NOMO-1 treated with DMSO at 0.1 percent for 48 hours (cell line): ENCODE measurements at regions not wholly inside any gene's neighbourhood (a gene's known extent, or its start where the extent isn't known, plus 50 kb on each side); places are given as distances from the start of the nearest gene placed in this dataset.

Experiments
- DNase-seq: peaks from one replicate; lab custom pipeline; 2025; ENCODE audit not compliant: unreplicated experiment; lab: John Stamatoyannopoulos, UW

DNA sequence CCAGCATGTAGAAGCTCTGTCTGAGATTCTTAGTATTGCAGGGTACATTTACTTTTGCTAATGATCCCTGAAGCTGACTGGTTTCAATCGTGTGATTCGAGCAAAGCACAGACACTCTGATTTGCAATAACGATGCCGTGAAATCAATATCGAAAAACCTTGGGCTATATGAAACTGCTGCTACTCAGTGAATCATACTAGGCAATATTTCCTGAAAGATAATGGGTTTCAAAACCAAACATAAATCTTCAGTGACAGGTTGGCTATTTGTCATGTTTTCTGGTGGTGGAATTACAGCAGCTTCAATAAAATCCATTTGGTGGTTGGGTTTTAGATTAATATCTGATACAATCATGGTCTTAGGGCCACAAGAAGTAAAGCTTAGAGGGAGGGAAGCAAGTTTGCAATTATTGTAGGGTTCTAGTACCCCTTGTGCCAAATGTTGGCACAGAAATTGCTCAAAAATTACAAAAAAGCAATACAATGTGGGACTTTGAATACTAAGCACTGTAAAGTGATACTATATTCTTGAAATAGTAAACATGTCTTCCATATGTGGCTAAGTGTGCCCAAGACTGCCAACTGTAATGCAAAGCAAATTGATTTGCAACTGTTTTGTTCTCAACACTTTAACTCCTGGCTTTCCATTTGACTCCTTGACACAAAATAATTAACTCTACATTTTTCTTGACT is 112.4 kb upstream of the JAZF1 start:
- DNase-seq: peak; percentile 81

DNA sequence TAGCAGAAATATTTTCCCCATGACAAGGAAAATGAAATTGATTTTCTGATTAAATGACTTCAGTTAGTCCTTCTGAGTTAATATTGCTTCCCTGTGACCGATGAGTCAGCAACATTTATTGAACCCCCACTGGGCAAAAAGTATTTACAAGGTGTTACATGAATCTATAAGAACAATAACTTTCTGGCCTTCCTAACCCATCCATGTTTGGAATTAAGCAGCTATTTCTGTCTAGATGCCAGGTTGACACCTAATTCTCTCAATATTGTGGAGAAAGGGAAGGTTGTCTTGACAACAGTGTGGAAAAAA is 112.9 kb upstream of the JAZF1 start:
- DNase-seq: no peak

DNA sequence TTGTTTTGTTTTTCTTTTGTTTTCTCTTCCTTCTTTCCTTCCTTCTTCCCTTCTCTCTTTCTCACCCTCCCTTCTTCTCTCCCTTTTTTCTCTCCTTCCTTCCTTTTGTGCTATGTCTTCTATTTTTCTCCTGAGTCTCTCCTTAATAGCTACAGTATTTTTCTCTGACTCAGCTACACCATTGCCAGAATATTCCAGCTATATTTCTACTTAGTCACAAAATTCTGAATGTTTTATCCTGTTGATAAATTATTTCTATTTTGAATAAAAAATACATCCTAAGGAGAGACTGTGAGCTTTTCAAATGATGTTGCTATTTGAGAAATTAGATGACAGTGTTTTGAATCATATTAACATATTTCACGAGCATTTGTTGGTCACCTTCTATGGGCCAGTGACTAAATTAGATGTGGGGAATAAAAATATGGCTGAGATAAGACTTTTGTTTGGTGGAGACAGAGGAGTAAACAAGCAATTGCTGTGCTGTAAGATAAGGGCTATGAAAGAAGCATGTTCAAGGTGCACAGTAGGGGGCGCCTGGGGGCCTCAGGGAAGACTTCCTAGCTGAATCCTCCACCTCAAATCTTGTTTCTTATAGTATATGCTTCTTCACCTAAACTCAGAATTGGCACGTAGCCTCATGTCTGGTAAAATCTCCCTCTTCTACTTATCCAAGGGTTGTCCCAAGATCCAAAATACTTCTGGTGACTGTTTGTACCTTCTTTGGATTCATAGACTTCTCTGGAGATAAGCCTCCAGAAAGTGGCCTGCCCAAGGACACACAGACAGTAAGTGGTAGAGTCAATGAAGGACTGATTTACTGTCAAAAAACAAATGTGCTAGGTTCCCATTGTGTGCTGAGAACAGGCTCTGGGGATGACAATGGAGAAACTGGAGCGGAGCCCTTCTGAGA is 115.5 kb upstream of the CREB5 start:
- DNase-seq: peak; percentile 5

DNA sequence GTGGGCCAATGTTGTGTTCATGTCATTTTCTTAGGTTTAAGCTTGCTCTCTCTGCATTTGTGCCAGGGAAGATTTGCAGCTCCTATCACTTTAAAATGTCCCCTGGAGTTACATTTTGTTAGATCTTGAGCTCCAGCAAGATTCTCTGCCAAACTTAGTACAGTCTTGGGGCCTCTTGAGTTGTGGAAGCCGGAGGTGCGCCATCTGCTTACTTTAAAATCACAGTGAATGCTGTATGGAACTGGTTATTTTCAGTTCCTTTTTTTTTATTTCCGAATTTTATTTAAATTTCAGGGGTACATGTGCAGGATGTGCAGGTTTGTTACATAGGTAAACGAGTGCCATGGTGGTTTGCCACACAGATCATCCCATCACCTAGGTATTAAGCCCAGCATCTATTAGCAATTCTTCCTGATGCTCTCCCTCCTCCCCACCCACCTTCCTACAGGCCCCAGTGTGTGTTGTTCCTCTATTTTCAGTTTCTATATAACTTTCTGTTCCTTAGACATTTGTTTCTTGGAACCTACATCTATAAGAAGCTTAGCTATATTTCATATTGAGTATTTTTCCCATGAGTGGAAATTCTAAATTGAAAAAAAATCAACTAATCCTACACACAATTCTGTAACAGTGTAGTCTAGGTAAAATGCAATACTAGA is 114.4 kb upstream of the CREB5 start:
- DNase-seq: peak; percentile 74

DNA sequence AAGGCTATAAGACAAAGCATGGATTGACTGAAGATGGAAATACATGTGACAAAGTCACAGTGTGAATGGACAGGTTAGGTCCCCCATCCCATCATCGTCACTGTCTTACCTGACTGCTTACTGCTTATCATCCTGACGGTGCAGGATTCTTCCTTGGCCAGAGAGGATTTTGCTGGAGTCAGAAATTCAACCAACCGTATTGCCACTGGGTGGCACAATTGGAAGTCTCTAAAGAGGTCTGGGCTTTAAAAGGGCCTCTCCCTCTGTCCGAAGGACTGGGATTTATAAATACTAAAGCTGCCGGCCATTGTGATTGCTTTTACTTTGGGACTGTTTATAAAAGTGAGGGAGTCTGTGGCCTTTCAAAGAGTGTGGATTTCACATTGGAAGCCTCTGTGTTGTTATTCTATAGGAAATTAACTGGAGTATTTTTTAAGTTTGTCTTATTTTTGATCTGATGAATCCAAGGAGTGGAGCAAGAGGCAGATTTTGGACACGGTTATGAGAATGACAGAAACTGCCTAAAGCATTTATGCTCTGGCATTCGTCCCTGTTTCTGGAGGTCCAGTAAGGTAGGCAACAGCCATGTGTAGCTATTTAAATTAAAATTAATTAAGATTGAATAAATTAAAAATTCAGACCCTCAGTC is 113.3 kb upstream of the CREB5 start:
- DNase-seq: no peak

DNA sequence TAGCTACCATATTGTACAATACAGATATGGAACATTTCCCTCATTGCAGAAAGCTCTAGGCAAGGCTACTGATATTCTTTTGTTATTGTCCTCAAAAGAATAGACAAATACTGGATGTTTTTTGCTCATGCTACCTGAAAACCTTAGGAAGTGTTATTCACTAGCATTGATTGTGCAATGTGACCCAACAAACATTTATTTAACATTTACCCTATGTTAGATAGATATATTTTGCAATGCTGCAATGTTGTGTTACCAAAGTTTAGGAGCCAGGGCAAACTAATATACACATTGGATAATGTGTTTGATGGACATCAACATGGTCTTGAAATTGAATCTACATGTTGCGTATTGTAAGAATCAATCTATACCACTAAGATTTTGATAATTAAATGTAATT is 112.8 kb upstream of the CREB5 start:
- DNase-seq: no peak

DNA sequence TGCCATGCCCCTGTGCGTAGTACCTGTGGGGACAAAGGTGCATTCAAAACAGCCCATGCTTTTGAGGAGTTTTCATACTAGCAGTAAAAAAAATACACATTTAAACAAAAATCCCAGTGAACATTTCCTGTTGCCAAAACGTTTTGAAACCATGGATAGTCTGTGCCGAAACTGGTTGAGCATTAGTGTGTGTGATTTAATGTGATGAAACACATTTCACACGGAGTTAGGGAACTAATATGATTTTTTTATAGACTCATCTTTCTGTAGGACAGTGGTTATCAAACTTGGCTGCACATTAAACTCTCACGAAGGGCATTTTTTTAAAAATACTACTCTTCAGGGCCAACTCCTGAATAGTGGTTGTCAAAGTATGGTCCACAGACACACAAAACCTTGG is 111.8 kb upstream of the CREB5 start:
- no peak for DNase-seq

DNA sequence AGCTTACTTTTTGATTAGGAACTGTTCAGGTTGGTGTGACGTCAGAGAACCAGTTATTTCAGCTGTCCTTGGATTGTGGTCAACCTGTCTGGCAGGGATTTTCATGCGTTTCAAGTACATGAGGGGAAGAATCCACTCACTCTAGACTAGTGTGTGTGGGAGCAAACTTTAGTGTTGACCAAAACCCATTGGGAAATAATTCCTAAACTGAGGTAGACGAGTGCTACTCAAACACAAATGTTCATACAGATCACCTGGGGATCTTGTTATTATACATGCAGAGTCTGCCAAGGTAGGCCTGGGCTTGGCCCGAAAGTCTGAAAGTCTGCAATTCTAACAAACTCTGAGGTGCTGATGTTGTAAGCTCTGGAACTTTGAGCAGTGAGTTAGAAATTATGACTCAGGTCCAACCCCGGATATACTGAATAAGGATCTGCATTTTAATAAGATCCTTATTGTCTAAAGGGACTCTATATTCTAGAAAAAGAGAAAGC is 111.1 kb upstream of the CREB5 start:
- no peak for DNase-seq

DNA sequence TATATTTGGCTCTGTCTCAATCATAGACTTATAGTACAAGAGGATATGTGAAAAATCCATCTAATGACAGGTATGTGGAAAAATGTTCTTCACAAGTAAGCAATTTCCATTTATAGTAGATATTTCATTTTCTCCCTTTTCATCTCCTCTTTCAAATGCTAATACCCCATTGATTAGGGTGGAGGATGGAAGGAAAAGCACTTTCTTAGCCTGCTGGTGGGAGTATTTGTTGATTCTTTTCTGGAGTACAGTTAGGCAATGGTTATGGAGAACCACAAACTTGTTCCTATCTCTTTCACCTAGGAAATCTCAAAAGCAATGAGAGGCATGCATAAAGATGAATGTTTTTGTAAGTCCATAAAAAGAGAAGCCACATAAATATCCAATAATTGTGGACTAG is 108.0 kb upstream of the CREB5 start:
- no peak for DNase-seq

DNA sequence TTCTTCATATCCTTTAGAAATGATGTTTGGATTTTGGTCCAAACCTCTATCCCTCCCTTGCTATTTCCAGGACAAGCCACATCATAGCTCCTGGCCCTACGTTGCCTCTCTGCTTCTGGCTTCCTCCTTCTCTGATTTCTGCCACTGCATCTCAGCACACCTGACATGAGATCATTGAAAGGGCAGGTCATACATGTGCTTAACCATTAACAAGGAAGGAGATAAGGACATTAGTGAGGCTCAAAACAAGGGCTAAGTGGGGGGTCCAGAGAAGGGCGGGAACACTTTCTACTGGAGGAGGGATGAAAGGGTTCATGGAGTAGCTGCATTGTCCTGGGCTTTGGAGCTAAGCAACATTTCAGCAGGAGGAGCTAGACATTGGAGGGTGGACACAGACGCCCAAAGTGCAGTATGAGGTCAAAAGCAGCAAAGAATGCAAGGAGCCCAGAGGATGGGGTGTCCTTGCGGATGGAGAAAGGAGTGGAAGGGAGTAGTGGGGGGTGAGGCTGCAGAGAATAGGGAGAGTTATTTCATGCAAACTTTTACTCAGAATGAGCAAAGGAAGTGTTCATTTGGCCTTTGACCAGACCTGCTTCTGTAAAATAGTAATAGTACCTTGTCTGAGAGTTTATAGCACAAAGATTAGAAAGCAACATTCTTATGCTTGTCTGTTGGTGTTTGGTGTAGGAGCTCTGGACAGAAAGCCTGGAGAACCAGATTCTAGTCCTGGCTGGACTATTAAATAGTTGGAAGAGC is 102.4 kb upstream of the CREB5 start:
- no peak for DNase-seq

DNA sequence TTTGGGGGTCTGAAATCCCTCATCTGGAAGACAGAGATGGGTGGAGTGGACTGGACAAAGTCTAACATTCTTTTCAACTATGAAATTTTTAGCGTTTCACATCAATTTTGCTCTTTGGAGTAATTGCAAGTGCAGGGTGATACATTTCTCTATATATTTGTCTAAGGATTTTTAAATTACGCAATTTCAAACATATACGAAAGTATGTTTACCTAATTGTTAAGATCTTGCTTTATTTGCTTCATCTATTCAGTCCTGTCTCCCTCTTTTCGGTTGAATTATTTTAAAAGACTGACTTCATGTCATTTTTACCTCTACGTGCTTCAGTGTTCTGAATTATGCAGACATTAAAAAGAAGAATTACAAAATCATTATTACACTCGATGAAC is 101.9 kb upstream of the CREB5 start:
- no peak for DNase-seq

DNA sequence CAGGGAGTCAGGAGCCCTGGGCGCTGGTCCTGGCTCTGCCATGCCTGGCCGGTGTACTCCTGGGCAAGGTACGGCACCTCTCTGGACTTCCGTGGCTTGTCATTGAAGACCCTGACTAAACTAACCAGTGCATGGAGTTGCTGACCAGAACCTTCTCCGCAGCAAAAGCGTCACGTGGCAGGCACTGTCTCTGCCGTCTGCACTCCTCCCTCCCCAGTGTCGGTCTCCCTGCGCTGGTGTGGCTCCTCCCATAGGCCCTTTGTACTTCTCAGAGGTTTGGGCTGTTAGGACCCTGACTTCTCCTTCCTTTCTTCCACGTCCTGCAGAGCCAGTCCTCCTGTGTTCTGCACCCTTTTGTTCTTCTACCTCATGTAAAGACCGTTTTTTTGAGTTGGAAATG is 100.6 kb upstream of the CREB5 start:
- no peak for DNase-seq

DNA sequence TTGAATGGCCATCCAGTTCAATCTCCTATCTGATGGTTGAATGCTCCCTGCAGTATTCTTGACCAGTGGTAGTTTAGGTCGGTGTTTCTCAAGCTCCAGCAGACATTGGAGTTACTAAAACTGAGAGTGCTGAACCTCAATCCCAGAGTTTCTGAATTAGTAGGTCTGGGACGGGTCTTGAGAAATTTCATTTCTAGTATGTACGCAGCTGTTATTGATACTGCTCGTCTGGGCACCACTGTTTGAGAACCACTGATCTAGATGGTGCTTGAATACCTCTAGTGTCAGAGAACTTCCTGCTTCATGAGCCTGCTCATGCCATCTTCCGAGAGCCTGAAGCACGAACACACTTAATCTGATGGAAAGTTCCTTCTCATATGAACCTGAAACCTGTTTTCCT is 99.4 kb upstream of the CREB5 start:
- no peak for DNase-seq

DNA sequence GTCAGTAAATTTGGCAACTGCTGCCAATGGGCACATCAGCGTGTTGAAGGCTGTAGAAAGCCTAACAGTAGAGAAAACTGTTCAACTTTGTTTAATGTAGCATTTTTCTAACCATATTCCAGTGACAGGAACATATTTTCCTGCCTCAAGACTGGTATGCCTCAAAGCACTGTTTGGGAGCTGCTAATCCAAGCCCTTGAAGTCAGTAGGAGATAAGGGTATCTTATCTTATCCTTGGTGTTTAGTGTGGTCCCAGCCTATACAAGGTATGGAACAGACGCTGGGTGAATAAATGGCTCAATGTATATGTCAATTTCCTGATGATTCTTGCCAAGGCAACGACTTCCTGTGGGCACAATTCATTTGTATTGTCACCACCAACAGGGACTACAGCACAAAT is 97.5 kb upstream of the CREB5 start:
- no peak for DNase-seq

DNA sequence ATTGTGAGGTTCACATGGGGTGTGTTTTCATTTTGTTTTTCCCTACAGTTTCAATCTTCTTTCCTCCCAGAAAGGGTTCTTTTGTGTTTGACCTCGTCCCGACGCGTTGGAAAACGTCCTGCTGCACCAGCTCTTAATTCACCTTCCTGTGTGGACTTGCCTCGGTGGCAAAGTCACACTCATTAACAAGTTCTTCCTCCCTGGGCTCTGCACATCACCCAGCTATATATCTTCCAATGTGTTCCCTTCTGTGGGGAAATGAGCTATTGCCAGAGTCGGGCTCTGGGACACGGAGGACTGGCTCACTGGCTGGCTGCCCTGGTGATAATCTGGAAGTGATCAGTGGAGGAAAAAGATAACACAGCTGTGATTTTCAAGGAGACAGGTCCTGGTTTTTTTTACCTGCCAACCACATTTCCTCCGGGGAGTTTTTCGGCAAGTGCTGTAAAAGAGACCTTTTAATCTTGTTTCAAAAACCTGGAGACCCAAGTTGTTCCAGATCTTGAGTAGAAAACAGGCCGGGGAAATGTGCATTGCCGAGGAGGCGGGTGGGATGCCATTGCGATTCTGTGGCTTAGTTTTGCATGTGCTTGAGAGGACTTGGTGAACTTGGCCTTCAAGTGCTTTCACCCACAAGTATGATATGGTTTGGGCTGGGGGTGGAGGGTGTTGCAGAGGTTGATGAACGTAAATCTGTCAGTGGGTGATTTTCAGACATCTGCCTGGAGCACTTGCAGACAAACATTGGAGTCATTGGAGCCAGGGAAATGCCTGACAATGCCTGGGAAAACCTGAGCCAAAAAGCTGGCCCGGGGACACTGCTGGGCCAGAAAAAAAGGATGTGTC is 96.5 kb upstream of the CREB5 start:
- no peak for DNase-seq

DNA sequence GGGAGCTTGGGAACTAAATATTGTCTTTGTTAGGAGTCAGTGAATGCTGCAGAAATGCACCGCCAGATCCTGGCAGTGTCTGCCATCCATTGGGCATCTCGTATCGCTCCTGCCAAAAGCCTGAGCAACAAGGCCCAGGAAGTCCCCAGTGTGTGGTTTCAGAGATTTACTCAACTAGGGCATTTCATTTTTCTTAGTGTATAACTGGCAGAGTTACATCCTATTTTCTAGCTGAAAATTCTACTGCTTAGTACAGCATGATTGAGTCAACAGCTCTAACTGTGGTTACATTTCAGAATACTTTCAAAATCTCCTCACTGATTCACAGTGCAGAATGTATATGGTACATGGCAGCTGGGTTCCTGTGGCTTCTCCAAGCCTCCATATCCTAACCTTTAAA is 95.8 kb upstream of the CREB5 start:
- no peak for DNase-seq

DNA sequence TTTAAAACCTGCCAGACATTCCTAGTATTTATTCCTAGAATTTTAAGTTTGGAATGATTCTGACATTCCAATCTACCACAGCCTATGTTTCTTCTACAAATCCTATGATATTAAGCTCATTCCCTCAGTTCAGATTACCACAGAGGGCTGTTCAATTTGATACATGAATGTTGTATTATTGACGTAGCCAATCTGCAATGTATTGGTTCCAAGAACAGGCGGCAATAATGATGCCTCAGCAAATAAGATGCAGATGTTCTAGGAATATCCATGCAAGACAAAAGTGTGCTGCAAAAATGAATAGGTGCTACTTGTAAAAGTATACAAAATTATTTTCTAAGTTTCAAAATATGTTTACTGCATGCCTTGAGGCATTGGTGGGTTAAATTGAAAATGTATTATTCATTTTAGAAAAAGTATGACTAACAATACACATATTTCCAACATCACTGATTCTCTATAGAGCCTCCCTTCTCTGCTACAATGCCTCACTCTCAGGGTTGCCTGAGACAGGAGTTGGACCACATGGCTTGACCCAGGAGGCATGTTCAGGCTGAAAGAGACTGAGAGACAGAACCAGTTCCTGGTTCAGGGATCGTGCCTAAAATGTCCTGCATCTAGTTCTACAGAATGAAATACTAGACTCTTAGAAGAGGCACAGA is 94.1 kb upstream of the CREB5 start:
- DNase-seq: no peak

DNA sequence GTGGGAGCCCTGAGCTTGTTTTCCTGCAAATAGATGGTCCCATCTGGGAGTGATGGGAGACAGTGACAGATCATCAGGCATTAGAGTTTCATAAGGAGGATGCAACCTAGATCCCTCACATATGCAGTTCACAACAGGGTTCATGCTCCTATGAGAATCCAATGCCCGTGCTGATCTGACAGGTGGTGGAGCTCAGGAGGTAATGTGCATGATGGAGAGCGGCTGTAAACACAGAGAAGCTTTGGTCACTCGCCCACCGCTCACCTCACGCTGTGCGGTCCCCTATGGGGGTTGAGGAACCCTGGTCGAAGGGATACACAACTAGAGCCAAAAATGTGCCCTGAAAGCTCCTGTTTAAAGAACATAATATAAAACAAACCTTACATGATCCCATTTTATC is 88.5 kb upstream of the CREB5 start:
- no peak for DNase-seq

DNA sequence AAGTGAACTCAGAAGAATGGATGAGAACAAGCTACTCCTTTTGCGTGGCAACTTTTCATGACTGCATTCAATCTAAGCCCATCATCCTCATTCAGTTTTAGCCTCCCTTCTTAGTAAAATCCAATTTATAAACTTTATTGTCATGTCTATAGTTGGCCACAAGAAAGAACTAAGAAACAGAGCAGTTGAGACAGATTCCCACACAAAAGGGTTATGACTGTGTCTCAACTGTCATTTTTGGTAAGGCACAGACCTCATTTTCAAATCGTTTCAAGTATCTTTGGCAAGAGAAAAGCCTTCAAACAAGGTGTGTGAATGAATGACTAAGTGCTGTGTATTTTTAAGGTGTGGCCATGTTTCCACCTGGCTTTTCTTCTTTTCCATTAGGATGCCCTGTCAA is 84.2 kb upstream of the CREB5 start:
- no peak for DNase-seq
